IPS-15b (cell line): ENCODE measurements at regions not wholly inside any gene's neighbourhood (a gene's known extent, or its start where the extent isn't known, plus 50 kb on each side); places are given as distances from the start of the nearest gene placed in this dataset.

Experiments
- H3K27me3 ChIP-seq: one replicate; pipeline ENCODE4 v1.6.1; 2013; ENCODE audit warnings: low read length; ENCODE audit not compliant: control insufficient read depth, insufficient read depth
- H3K36me3 ChIP-seq: one replicate; pipeline ENCODE4 v1.6.1; 2013; ENCODE audit warnings: low read length; ENCODE audit not compliant: control insufficient read depth, insufficient read depth
- H3K4me1 ChIP-seq: one replicate; pipeline ENCODE4 v1.6.1; 2013; ENCODE audit warnings: mild to moderate bottlenecking, low read length; ENCODE audit not compliant: control insufficient read depth, insufficient read depth
- H3K4me3 ChIP-seq: one replicate; pipeline ENCODE4 v1.5.1; 2013; ENCODE audit warnings: low read depth, low read length
- H3K9ac ChIP-seq: one replicate; pipeline ENCODE4 v1.6.1; 2013; ENCODE audit warnings: low read depth, mild to moderate bottlenecking, low read length
- H3K9me3 ChIP-seq: one replicate; pipeline ENCODE4 v1.6.1; 2013; ENCODE audit warnings: mild to moderate bottlenecking, low read length; ENCODE audit not compliant: control insufficient read depth, insufficient read depth

DNA sequence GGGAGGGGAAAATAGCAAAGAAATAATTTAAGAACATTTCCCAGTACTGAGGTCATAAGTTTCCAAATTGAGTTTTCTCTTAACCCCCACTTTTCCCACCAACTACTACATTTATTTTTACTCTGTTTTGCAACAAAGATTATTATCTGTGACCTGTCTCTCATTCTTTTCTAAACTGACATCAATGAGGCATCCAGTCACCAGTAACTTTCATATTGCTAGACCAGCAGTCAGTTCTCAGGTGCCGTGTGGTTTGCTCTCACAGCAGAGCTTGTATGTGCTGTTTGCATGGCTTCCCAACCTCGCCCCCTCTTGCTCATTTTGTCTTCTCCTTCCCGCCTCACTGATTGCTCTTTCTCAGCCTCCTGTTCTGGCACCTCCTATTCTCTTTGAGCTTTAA is 1091.3 kb downstream of the TBC1D22A start:
- H3K4me1 ChIP-seq: no peaks in the 10 kb centered on the region
- H3K9ac ChIP-seq: no peak overlapping the region
- no peaks in the 10 kb centered on the region for H3K27me3 ChIP-seq
- H3K9me3 ChIP-seq: peaks cover 4% of the 10 kb centered on the region
- no peaks in the 10 kb centered on the region for H3K36me3 ChIP-seq
- H3K4me3 ChIP-seq: no peak overlapping the region

DNA sequence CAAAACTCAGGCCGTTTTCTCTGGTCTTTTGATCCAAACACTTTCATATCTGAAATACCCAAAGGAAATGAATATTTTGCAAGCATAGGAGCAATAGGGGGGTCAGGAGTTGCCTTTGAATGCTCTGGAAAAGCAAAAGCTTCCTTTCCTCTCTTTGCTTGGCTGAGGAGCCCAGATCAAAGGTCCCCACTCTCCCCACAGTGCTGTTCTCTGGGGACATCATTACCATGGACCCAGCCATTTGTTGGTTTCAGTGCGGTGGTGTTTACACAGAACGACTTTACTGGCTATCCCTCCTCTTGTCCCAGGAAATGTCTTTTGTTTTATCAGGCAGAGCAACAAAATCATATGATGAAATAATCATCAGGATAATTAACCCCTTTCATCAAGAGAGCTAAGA is 1089.1 kb downstream of the TBC1D22A start:
- Histone ChIP-seq H3K27me3 (no peaks in the 10 kb centered on the region), H3K9me3 (no peaks in the 10 kb centered on the region), H3K9ac (no peak overlapping the region), H3K4me1 (no peaks in the 10 kb centered on the region), H3K36me3 (no peaks in the 10 kb centered on the region), H3K4me3 (no peak overlapping the region)

DNA sequence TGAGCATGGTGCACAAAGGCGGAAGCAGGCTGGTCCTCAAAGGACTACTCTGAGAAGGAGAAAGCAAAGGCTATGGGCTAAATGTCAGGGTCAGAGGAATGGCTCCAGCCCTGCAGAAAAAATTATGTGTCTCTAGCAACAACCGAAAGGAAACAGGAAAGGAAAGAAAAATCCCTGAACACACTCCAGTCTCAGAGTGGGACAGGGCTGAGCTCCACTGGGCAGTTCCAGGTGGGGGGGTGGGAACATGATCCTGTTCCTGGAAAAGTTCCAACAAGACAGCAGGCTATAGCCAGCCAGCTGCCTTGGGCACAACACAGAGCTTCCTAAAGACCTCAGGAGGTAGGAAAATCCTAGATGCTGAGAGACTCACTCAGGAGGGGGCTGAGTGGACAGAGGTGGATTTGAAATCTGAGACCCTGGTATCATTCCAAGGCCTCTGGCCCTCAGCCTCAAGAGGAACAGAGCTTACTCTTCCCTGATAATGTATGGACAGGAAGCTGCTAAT is 1088.2 kb downstream of the TBC1D22A start:
- Histone ChIP-seq H3K4me1 (no peaks in the 10 kb centered on the region), H3K9ac (no peak overlapping the region), H3K4me3 (no peak overlapping the region), H3K27me3 (no peaks in the 10 kb centered on the region), H3K36me3 (no peaks in the 10 kb centered on the region), H3K9me3 (no peaks in the 10 kb centered on the region)

DNA sequence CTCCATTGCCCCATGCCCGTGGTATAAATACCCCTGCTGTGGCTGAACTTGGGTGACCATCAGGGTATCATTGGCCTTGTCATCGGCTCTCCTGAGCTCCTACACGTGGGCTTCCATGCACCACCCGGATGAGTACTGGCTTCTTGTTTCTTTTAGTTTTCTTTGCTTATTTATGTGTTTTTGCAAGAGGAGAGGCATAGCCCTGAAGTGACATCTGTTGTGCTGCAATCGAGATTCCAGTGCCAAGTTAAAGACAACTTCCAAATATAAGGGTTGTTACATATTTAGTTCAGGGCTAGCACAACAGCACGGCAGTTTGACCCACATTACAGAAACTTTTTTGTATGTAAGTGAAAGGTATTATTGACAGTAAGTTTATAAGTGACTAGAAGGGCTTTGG is 1087.1 kb downstream of the TBC1D22A start:
- no peaks in the 10 kb centered on the region for H3K4me1 ChIP-seq
- H3K9me3 ChIP-seq: no peaks in the 10 kb centered on the region
- no peak overlapping the region for H3K4me3 ChIP-seq
- H3K27me3 ChIP-seq: no peaks in the 10 kb centered on the region
- H3K36me3 ChIP-seq: no peaks in the 10 kb centered on the region
- no peak overlapping the region for H3K9ac ChIP-seq

DNA sequence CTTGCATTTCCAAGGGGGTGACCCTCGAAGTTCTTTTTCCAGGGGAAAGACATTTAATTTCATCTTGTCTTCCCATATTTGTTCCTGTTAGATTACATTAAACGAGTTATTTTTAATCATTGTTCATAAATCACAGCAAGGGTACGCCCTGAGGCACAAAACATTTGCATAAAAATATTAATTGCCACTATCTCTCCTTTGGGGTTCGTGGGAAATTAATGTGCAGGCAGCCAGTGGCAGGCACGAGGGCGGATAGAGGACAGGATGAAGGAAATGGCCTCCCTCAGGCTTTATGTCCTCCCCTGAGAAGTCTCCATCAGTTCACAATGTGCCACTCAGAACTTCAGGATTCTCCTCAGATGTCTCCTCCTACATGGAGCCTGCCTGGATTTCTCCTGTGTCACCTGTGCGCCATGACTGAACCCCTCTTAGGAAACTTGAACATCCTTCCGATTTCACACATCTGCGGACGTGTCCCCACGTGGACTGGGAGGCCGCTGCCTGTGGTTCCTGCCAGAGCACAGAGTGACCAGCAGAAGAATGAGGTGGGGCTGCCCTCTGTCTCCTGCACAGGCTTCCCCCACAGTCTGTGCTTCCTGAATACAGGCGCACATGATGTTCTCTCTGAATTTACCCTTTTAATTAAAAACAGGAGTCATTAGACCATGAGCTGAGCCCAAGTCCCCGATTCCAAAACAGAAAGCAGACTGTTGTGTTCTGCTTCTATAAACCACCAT is 1085.9 kb downstream of the TBC1D22A start:
- H3K27me3 ChIP-seq: no peaks in the 10 kb centered on the region
- H3K4me1 ChIP-seq: no peaks in the 10 kb centered on the region
- H3K9me3 ChIP-seq: no peaks in the 10 kb centered on the region
- H3K36me3 ChIP-seq: no peaks in the 10 kb centered on the region
- no peak overlapping the region for H3K4me3 ChIP-seq
- H3K9ac ChIP-seq: no peak overlapping the region

DNA sequence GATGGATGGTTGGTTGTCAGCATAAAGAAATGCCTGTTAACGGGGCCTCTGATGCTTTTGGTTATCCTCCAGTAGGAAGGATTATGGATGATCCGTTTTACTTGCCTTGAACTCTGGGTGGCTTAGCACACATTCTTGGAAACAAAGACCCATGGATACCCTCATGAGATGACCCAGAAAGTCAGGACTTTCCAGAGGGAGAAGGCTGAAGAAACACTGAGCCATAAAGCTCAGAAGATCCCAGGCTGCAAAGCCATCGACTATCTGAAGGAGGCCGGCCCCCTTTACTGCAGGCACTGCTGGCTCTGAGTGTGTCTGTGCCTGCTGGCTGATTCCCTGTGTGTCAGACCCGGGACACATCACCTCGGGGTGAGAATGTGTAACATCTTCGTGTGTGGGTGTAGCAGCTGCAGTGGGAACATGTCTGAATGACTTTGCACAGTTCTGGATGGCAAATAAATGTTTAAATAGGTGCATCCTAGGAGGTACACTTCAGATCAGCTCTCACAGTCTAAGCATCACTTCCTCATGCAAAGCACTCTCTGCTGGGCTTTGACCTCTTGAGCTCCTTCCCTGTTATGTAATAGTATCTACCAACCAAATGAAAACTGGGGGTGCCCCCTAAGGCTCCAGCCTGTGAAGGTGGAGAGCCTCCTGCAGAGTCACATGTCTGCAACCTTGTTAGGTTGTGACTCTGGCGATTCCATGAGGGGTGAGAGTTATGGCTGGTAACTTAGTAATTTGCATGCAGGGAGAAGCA is 1084.9 kb downstream of the TBC1D22A start:
- no peaks in the 10 kb centered on the region for H3K9me3 ChIP-seq
- no peaks in the 10 kb centered on the region for H3K4me1 ChIP-seq
- H3K36me3 ChIP-seq: no peaks in the 10 kb centered on the region
- H3K27me3 ChIP-seq: no peaks in the 10 kb centered on the region
- no peak overlapping the region for H3K4me3 ChIP-seq
- H3K9ac ChIP-seq: no peak overlapping the region

DNA sequence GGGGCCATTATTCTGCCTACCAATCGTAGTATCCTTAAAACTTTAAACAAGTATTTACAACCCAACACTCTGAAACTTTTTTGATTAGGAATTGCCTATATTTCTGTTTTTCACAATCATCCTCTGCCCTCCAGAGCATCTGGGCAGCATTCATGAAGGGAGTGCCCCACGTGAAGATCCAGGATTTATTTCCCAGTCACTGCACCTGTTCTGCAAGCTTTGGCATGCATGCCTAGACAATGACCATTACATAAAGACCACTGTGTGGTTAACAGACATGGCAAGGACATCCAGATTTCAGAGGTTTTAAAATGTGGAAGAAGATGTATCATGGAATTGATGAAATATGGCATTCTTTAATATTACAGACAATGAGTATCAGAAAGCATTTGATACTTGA is 1083.8 kb downstream of the TBC1D22A start:
- Histone ChIP-seq H3K9ac (no peak overlapping the region), H3K27me3 (no peaks in the 10 kb centered on the region), H3K9me3 (no peaks in the 10 kb centered on the region), H3K4me3 (no peak overlapping the region), H3K36me3 (no peaks in the 10 kb centered on the region), H3K4me1 (no peaks in the 10 kb centered on the region)

DNA sequence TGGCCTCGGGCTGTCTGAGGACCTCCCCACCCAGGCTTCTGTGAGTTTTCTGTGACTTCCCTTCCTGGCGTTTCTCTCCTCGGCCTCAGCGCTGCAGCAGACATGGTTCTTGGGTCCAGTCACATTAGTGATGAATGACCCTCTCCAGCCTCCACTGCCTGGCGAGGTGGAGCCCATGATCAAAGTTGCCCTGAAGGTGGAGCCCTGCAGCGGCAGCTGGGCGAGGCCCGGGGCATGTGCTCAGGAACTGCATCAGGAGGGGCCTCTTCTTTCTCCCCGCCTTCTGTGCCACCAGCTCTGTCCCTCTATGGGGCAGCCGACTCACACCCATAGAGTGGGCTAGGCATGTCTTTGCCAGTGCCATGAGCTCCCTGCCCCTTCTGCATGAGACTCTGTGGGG is 1079.7 kb downstream of the TBC1D22A start:
- Histone ChIP-seq H3K4me3 (no peak overlapping the region), H3K4me1 (no peaks in the 10 kb centered on the region), H3K9me3 (no peaks in the 10 kb centered on the region), H3K36me3 (no peaks in the 10 kb centered on the region), H3K27me3 (no peaks in the 10 kb centered on the region), H3K9ac (no peak overlapping the region)

DNA sequence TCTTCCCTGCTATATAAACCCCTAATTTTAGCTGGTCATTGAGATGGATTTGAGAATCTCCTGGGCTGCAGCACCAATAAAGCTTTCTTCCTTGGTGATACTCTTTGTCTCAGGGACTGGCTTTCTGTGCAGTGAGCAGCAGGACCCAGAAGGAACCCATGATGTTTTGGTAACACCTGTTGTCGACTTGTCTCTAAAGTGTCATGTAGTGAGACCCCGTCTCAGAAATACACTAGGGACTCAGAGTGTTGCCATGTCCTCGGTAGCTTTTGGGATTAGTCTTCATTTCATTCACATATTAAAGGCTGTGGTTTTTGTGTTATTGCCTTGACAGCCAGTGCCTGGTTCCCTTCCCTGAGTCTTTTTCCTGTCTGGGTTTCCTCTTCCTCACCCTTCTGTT is 1078.7 kb downstream of the TBC1D22A start:
- Histone ChIP-seq H3K9me3 (no peaks in the 10 kb centered on the region), H3K9ac (no peak overlapping the region), H3K4me1 (no peaks in the 10 kb centered on the region), H3K4me3 (no peak overlapping the region), H3K36me3 (no peaks in the 10 kb centered on the region), H3K27me3 (no peaks in the 10 kb centered on the region)

DNA sequence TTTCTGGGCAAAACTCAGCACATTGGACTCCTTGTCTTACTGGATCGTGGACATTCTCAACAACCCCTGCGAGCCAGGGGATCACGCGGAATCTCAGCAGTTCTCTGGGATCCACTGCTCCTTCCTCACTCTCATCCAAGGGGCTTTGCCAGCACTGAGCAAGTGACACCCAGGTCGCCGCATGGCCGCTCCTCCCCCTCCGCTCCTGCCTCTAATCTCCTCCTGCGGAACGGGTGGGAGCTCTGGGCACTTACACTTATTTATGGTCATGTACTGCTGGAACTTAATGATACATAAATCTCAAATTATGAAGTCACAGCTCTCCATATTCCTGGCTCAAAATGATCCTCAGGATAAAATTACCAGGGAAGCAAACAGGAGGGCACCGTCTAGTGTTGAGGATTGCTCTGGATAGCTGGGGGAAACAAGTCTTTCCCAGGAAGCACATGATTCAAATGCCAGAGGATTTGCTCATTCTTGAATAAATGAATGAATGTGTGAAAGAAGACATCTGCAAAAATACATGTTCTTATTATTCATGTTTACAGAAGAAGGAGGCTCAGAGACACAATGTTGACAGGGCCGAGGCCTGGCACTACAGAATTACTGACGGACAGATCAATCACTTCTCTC is 1077.3 kb downstream of the TBC1D22A start:
- Histone ChIP-seq H3K4me1 (no peaks in the 10 kb centered on the region), H3K9me3 (no peaks in the 10 kb centered on the region), H3K27me3 (no peaks in the 10 kb centered on the region), H3K4me3 (no peak overlapping the region), H3K36me3 (no peaks in the 10 kb centered on the region), H3K9ac (no peak overlapping the region)

DNA sequence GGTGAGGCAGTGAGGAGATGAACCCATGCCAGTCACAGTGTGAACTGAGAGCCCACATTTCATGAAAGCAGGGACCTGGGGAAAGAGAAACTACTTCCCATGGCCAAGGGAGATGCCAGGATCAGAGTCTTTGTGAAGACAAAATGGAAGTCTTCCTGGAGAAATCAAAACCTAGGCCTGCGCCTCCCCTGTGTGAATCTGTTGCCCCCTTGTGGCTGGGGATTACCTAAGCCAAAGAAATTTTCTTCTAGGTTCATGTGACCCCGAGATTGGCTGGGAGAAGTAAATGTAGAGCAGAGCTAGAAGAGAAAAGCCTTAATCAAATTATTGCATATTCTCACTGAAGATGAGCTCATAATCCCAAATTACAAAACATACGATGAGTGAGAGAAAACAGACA is 1075.3 kb downstream of the TBC1D22A start:
- no peak overlapping the region for H3K4me3 ChIP-seq
- H3K27me3 ChIP-seq: peaks cover 2% of the 10 kb centered on the region
- no peaks in the 10 kb centered on the region for H3K36me3 ChIP-seq
- no peak overlapping the region for H3K9ac ChIP-seq
- no peaks in the 10 kb centered on the region for H3K4me1 ChIP-seq
- no peaks in the 10 kb centered on the region for H3K9me3 ChIP-seq

DNA sequence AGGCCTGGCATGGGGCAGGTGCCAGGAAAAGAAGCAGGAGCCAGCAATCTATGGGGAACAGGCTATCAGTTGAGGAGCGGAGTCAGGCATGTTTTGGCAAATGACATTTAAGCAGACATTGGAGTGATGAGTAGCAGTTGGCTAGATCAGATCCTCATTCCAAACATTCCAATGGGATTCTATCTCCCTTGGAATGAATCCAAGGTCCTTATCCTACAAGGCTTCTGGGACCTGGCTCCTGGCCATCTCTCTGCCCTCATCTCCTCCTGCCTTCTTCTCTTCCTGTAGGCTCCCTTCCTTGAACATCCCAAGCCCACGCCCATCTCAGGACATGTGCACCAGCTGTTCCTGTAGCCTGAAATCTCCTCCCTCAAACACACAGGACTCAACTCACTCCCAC is 1074.5 kb downstream of the TBC1D22A start:
- Histone ChIP-seq H3K4me1 (no peaks in the 10 kb centered on the region), H3K9ac (no peak overlapping the region), H3K36me3 (no peaks in the 10 kb centered on the region), H3K27me3 (peaks cover 2% of the 10 kb centered on the region), H3K9me3 (no peaks in the 10 kb centered on the region), H3K4me3 (no peak overlapping the region)
